HL-60 (cell line): ENCODE measurements at regions not wholly inside any gene's neighbourhood (a gene's known extent, or its start where the extent isn't known, plus 50 kb on each side); places are given as distances from the start of the nearest gene placed in this dataset.

Source experiments
- DNase-seq, 2 experiments: peaks; one replicate each; pipeline ENCODE4 v3.0.0-alpha.2; 2010 to 2020; ENCODE audit warnings: low read depth in 1 of 2, low spot score in 1 of 2
- H3K27ac ChIP-seq: fragments of 250-450 bp; sonication (Bioruptor Pico); replicated peaks from 2 replicates; pipeline ENCODE4 v1.5.1; 2020; ENCODE audit warnings: mild to moderate bottlenecking, moderate library complexity
- H3K27me3 ChIP-seq: fragments of 250-450 bp; sonication (Bioruptor Pico); 2 replicates; pipeline ENCODE4 v1.5.1; 2021; ENCODE audit warnings: mild to moderate bottlenecking, moderate library complexity; ENCODE audit not compliant: insufficient read depth, poor library complexity, severe bottlenecking
- H3K4me3 ChIP-seq: replicated peaks from 2 replicates; pipeline ENCODE4 v1.5.1; 2011; ENCODE audit warnings: mild to moderate bottlenecking, control low read depth, low read length; ENCODE audit not compliant: insufficient read depth
- CTCF ChIP-seq: IDR thresholded peaks from one replicate; pipeline ENCODE4 v1.5.1; 2011; ENCODE audit warnings: low read length, control low read depth, inconsistent platforms; ENCODE audit not compliant: insufficient read depth
- GABPA ChIP-seq: IDR thresholded peaks from 2 replicates; pipeline ENCODE4 v1.6.1; 2012; ENCODE audit warnings: low read depth
- POLR2AphosphoS5 ChIP-seq: IDR thresholded peaks from 2 replicates; pipeline ENCODE4 v1.6.1; 2012; ENCODE audit warnings: low read depth
- REST ChIP-seq: IDR thresholded peaks from 2 replicates; pipeline ENCODE4 v1.6.1; 2012; ENCODE audit warnings: low read depth; ENCODE audit not compliant: insufficient replicate concordance
- SPI1 ChIP-seq: IDR thresholded peaks from 2 replicates; pipeline ENCODE4 v1.6.1; 2012; ENCODE audit warnings: low read depth, mild to moderate bottlenecking, borderline replicate concordance

GRCh38 chr6:154611241-154611640 lies 100.8 kb upstream of the CNKSR3 start:
- H3K27ac ChIP-seq: no peak overlapping the region
- H3K4me3 ChIP-seq: no peak overlapping the region
- peaks cover 2% of the 10 kb centered on the region for H3K27me3 ChIP-seq
- no peak for DNase-seq
- TF ChIP-seq SPI1: no peak
- no peak for TF ChIP-seq REST
- TF ChIP-seq GABPA: no peak
- no peak for TF ChIP-seq CTCF
- TF ChIP-seq POLR2AphosphoS5: no peak

GRCh38 chr6:154611847-154612246 lies 101.4 kb upstream of the CNKSR3 start:
- Histone ChIP-seq H3K27ac (no peak overlapping the region), H3K27me3 (peaks cover 2% of the 10 kb centered on the region), H3K4me3 (no peak overlapping the region)
- TF ChIP-seq REST (no peak), SPI1 (no peak), GABPA (no peak), POLR2AphosphoS5 (no peak), CTCF (no peak)
- no peak for DNase-seq

- TF ChIP-seq CTCF: no peak
- TF ChIP-seq REST: no peak
- TF ChIP-seq GABPA: no peak
- no peak for TF ChIP-seq SPI1
- TF ChIP-seq POLR2AphosphoS5: no peak
- H3K27ac ChIP-seq: no peak overlapping the region
- H3K27me3 ChIP-seq: peaks cover 2% of the 10 kb centered on the region
- DNase-seq: no peak
- no peak overlapping the region for H3K4me3 ChIP-seq
Measured at GRCh38 chr6:154613137-154613676, 102.7 kb upstream of the CNKSR3 start.
